HepG2 (cell line): ENCODE measurements at regions not wholly inside any gene's neighbourhood (a gene's known extent, or its start where the extent isn't known, plus 50 kb on each side); places are given as distances from the start of the nearest gene placed in this dataset.

ENCODE experiments used
- CBFB ChIP-seq: sonication (generic); formaldehyde crosslinking; IDR thresholded peaks from 2 replicates; pipeline ENCODE4 v1.4.0; 2020; ENCODE audit warnings: missing genetic modification reagents
- CENPT ChIP-seq: sonication (generic); formaldehyde crosslinking; IDR thresholded peaks from 2 replicates; pipeline ENCODE4 v1.8.0; 2022; ENCODE audit warnings: low read depth, mild to moderate bottlenecking, moderate library complexity, missing genetic modification reagents
- EZH2 ChIP-seq: conservative IDR thresholded peaks from 2 replicates; pipeline ENCODE4 v1.6.1; 2012; ENCODE audit warnings: mild to moderate bottlenecking, low read depth, low read length, moderate library complexity
- JUNB ChIP-seq: sonication (generic); formaldehyde crosslinking; IDR thresholded peaks from 2 replicates; pipeline ENCODE4 v1.8.0; 2022; ENCODE audit warnings: missing genetic modification reagents, mild to moderate bottlenecking, borderline replicate concordance
- MTA3 ChIP-seq: sonication (generic); formaldehyde crosslinking; IDR thresholded peaks from 2 replicates; pipeline ENCODE4 v1.4.0; 2020; ENCODE audit warnings: missing genetic modification reagents
- PREB ChIP-seq: sonication (generic); formaldehyde crosslinking; IDR thresholded peaks from 2 replicates; pipeline ENCODE4 v1.4.0; 2020; ENCODE audit warnings: missing genetic modification reagents
- RAD21 ChIP-seq: fragments of 450-650 bp; formaldehyde crosslinking; IDR thresholded peaks from 2 replicates; pipeline ENCODE4 v1.5.0; 2020; ENCODE audit warnings: mild to moderate bottlenecking
- RCOR2 ChIP-seq: IDR thresholded peaks from 2 replicates; pipeline ENCODE4 v1.6.1; 2016; ENCODE audit warnings: missing biosample characterization, missing genetic modification reagents
- UBTF ChIP-seq: sonication (generic); formaldehyde crosslinking; IDR thresholded peaks from 2 replicates; pipeline ENCODE4 v1.4.0; 2020; ENCODE audit warnings: mild to moderate bottlenecking, missing genetic modification reagents
- ZBTB25 ChIP-seq: IDR thresholded peaks from 2 replicates; pipeline ENCODE4 v1.6.1; 2018; ENCODE audit warnings: missing genetic modification reagents
- ZNF18 ChIP-seq: sonication (generic); formaldehyde crosslinking; IDR thresholded peaks from 2 replicates; pipeline ENCODE4 v1.8.0; 2022; ENCODE audit warnings: mild to moderate bottlenecking, missing genetic modification reagents; ENCODE audit not compliant: insufficient replicate concordance
- ZNF468 ChIP-seq: sonication (generic); formaldehyde crosslinking; IDR thresholded peaks from 2 replicates; pipeline ENCODE4 v1.8.0; 2022; ENCODE audit warnings: mild to moderate bottlenecking, moderate library complexity, missing genetic modification reagents
- ZNF547 ChIP-seq: sonication (generic); formaldehyde crosslinking; IDR thresholded peaks from 2 replicates; pipeline ENCODE4 v1.5.1; 2020; ENCODE audit warnings: mild to moderate bottlenecking, missing genetic modification reagents
- ZNF646 ChIP-seq: sonication (generic); formaldehyde crosslinking; IDR thresholded peaks from 2 replicates; pipeline ENCODE4 v1.9.0; 2021; ENCODE audit warnings: mild to moderate bottlenecking, missing genetic modification reagents
- ZNF878 ChIP-seq: sonication (generic); formaldehyde crosslinking; IDR thresholded peaks from 2 replicates; pipeline ENCODE4 v1.8.1; 2023; ENCODE audit warnings: mild to moderate bottlenecking, missing genetic modification reagents, moderate library complexity

- TF ChIP-seq ZBTB25 (CRISPR knock-in tag) (no peak), ZNF878 (peak; percentile 41; the same call in 1 of the 2 replicates), ZNF646 (CRISPR knock-in tag) (no peak), CENPT (peak; percentile 38; the same call in 1 of the 2 replicates), CBFB (CRISPR knock-in tag) (peak; percentile 47; the same call in 1 of the 2 replicates), RCOR2 (peak; percentile 46; the same call in 1 of the 2 replicates), PREB (CRISPR knock-in tag) (no peak), UBTF (peak; percentile 41; the same call in 1 of the 2 replicates), JUNB (CRISPR knock-in tag) (no peak), ZNF547 (no peak; the same call in 1 of the 2 replicates), EZH2 (no peak), ZNF468 (CRISPR knock-in tag) (no peak), RAD21 (CRISPR knock-in tag) (no peak; the same call in 1 of the 2 replicates), MTA3 (CRISPR knock-in tag) (no peak), ZNF18 (CRISPR knock-in tag) (peak; percentile 85)
Measured at GRCh38 chr2:234863043-234863934, 88.5 kb upstream of the SH3BP4 start (continued).
